Endothelial cell (in vitro differentiated cells): ENCODE measurements at regions not wholly inside any gene's neighbourhood (a gene's known extent, or its start where the extent isn't known, plus 50 kb on each side); places are given as distances from the start of the nearest gene placed in this dataset.

Source experiments
- DNase-seq: peaks from one replicate; pipeline ENCODE4 v3.0.0; 2021; ENCODE audit warnings: low spot score
- H3K27ac Mint-ChIP-seq: one replicate; pipeline ENCODE4 v1.8.0; 2021; ENCODE audit warnings: mixed read lengths, inconsistent platforms; ENCODE audit not compliant: unreplicated experiment
- H3K27me3 Mint-ChIP-seq: one replicate; pipeline ENCODE4 v1.8.0; 2021; ENCODE audit warnings: mild to moderate bottlenecking, moderate library complexity, mixed read lengths, inconsistent platforms; ENCODE audit not compliant: unreplicated experiment
- H3K36me3 Mint-ChIP-seq: one replicate; pipeline ENCODE4 v1.8.0; 2021; ENCODE audit warnings: mild to moderate bottlenecking, low read depth, mixed read lengths, inconsistent platforms; ENCODE audit not compliant: unreplicated experiment
- H3K4me1 Mint-ChIP-seq: one replicate; pipeline ENCODE4 v1.8.0; 2021; ENCODE audit warnings: mild to moderate bottlenecking, mixed read lengths, inconsistent platforms; ENCODE audit not compliant: unreplicated experiment
- H3K4me3 Mint-ChIP-seq: one replicate; pipeline ENCODE4 v1.8.0; 2021; ENCODE audit warnings: mild to moderate bottlenecking, mixed read lengths, inconsistent platforms; ENCODE audit not compliant: unreplicated experiment
- H3K9me3 Mint-ChIP-seq: one replicate; pipeline ENCODE4 v1.8.0; 2021; ENCODE audit warnings: mixed read lengths, inconsistent platforms; ENCODE audit not compliant: unreplicated experiment
- CTCF ChIP-seq: fragments of 200-600 bp; sonication (generic); IDR thresholded peaks from one replicate; pipeline ENCODE4 v1.5.0; 2021; ENCODE audit warnings: antibody characterized with exemption; ENCODE audit not compliant: unreplicated experiment

- Mint-ChIP-seq H3K4me1 (peaks cover 6% of the 10 kb centered on the region), H3K27me3 (no peaks in the 10 kb centered on the region), H3K9me3 (no peaks in the 10 kb centered on the region), H3K27ac (no peak overlapping the region), H3K4me3 (no peak overlapping the region), H3K36me3 (no peaks in the 10 kb centered on the region)
- TF ChIP-seq CTCF: no peak
- DNase-seq: no peak
Measured at GRCh38 chr4:60581919-60582536, 618.1 kb upstream of the ADGRL3 start.

GRCh38 chr4:60588556-60588955 is 611.6 kb upstream of the ADGRL3 start:
- H3K36me3 Mint-ChIP-seq: no peaks in the 10 kb centered on the region

GRCh38 chr4:60589425-60589824 is 610.7 kb upstream of the ADGRL3 start:
- DNase-seq: no peak
- Mint-ChIP-seq H3K4me3 (no peak overlapping the region), H3K27ac (peak overlapping the region; percentile 76), H3K9me3 (no peaks in the 10 kb centered on the region), H3K27me3 (no peaks in the 10 kb centered on the region), H3K36me3 (no peaks in the 10 kb centered on the region), H3K4me1 (peaks cover 10% of the 10 kb centered on the region)
- no peak for TF ChIP-seq CTCF

More at GRCh38 chr4:60588556-60588955, 611.6 kb upstream of the ADGRL3 start:
- TF ChIP-seq CTCF: no peak
- H3K27me3 Mint-ChIP-seq: no peaks in the 10 kb centered on the region
- H3K27ac Mint-ChIP-seq: no peak overlapping the region
- DNase-seq: no peak
- no peaks in the 10 kb centered on the region for H3K9me3 Mint-ChIP-seq
- peaks cover 10% of the 10 kb centered on the region for H3K4me1 Mint-ChIP-seq
- no peak overlapping the region for H3K4me3 Mint-ChIP-seq

GRCh38 chr4:60590116-60590515 is 610.0 kb upstream of the ADGRL3 start:
- no peaks in the 10 kb centered on the region for H3K27me3 Mint-ChIP-seq
- H3K27ac Mint-ChIP-seq: no peak overlapping the region
- peaks cover 10% of the 10 kb centered on the region for H3K4me1 Mint-ChIP-seq
- TF ChIP-seq CTCF: no peak
- H3K4me3 Mint-ChIP-seq: no peak overlapping the region
- DNase-seq: no peak
- H3K9me3 Mint-ChIP-seq: no peaks in the 10 kb centered on the region
- no peaks in the 10 kb centered on the region for H3K36me3 Mint-ChIP-seq

- no peak overlapping the region for H3K27ac Mint-ChIP-seq
- H3K36me3 Mint-ChIP-seq: peaks cover 20% of the 10 kb centered on the region
- H3K4me1 Mint-ChIP-seq: peaks cover 5% of the 10 kb centered on the region
- TF ChIP-seq CTCF: no peak
- DNase-seq: no peak
- no peaks in the 10 kb centered on the region for H3K27me3 Mint-ChIP-seq
- H3K9me3 Mint-ChIP-seq: no peaks in the 10 kb centered on the region
- no peak overlapping the region for H3K4me3 Mint-ChIP-seq
Measured at GRCh38 chr4:60605646-60606354, 594.3 kb upstream of the ADGRL3 start.
